Stimulated activated CD4-positive, alpha-beta T cell treated with anti-CD3 and anti-CD28 coated beads, Interleukin-1b, Interleukin-23, amount 100 ng/mL, for 4 hours (primary cell): ENCODE measurements at regions not wholly inside any gene's neighbourhood (a gene's known extent, or its start where the extent isn't known, plus 50 kb on each side); places are given as distances from the start of the nearest gene placed in this dataset.

Source experiments
- DNase-seq, 2 donors: peaks; one replicate each; pipeline ENCODE4 v3.0.0-alpha.2; 2020; ENCODE audit warnings: low read depth in 2 of 2

DNA sequence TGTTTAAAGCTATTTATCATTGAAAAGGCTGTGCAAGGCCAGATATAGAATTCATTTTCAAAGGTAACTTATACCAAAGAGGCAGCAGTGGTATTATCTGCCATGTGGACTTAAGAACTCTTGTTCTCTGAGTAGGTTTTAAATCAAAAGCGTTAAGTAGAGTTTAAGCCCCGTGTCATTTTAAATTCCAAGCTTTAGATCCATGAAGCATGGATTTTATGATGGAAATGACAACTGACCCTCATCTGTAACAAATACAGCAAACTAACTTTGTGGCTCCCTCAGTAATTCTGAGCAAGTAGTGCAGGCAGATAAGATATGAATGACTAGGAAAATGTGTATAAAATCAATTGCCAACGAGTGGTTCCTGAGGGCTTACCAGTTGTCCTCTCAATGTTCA lies 247.0 kb downstream of the WDR11 start:
- no peak for DNase-seq

DNA sequence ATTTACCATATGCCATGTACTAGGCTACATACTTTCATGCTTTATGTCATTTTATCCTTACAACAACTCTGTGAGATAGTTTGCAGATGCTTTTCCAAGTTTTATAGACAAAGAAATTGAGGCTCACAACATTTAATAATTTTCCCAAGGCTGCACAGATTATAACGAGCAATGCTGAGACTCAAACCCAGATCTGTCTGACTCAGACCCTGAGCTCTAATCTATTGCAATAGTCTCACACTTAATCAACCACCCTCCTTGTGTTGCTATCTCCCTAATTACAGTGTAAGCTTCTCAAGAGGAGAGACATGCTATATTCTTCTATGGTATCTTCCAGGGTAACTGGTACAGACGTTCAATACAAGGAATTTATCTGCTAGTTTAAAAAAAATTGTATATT lies 247.6 kb downstream of the WDR11 start:
- DNase-seq = no peak

DNA sequence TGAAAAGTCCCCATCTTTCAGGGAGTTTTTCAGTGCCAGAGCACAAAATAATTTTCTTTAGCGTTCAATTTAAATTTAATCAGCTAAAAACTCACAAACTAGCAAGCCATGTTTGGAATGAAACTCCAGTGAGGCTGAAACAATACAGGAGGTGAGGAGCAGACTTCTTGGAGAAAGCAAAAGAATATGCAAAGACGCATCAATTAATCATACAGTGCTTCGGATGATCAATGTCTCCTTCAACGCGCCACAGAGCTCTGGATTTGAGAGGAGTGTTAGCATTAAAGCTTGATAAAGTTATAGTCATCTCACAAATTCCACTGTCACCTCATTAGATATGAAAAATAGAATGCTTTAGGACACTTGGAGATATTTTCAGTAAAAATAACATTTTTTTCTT lies 248.0 kb downstream of the WDR11 start:
- DNase-seq = no peak

DNA sequence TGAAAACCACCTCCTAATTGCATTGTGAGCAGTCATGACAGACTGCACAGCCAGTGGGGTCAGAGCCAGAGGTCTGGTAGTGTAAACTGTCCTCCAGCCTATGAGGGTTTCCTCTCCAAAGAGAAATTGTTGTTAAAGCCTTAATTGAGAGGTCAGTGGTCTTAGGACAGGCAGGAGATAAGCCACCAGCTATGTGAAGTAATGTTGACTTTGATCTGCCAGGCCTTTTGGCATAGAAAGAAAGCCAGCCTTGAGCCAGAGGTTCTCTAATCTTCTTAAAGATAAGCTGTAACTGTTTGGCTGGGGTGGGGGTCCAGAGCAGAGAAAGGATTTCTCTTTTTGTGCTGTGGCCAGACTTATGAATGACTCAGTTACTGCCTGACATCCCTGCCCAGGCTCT lies 248.4 kb downstream of the WDR11 start:
- DNase-seq = no peak

DNA sequence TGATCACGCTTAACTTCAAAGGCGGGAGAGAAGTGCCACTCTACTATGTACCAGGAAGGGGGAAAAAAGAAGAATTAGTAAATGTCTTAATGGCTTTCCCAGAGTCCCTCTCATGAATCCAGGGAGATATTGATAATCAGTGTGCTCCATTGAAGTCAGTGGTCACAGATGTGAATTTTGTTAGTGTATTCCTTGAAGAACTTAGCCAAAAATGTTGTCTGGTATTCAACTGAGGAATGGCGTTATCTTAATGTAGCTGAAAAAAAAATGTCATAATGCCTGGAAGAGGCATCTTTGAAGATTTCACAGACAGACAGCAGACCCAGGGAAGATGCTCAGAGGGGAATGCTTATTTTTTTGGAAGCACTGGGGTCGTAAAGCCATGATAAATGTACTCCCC lies 250.4 kb downstream of the WDR11 start:
- no peak for DNase-seq

DNA sequence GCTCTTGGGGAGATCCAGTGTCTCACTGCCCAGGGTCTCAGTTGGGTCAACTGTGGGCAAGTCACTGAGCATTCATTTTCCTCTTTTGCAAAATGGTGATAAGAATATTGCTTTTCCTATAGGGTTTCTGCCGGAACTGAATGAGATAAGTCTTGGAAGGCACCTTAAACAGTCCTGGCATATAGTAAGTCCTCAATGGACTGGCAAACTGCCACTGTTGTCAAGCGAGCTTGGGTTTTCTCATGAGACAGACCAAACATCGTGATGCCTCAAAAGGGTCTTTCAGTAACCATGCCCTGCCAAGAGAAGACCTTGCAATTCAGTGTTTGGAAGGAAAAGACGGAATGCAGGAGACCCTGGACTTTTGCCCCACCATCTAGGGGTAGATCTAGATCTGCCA lies 251.5 kb downstream of the WDR11 start:
- DNase-seq = no peak

DNA sequence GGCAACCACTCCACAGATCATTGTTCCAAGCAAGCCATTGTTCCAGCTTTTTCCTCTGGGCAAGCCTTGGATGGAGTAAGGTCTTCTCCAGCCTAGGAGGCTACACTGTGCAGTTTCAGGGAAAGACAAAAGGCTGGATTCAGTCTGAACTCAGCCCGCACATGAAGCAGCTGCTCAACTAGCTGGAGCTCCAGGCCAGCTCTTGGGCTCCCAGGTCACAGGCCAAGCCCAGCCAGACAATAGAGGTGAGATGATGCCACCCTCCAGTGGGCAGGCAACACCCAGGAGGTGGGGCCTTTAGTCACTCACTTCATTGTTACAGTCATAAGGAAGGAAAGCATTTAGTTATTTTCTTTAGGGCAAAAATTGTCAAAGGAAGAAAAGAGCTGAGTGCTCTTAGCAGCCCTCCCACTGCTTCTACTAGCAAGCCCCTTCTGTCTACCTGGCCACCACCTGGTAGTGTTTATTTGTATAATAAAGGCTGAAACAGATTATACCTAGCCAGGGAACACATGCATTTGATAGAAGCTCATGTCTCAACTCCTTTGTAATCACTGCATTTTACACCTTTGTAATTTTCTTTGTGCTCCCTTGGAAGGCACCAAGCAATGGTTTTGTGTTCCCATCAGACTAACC lies 253.4 kb downstream of the WDR11 start:
- DNase-seq = no peak

DNA sequence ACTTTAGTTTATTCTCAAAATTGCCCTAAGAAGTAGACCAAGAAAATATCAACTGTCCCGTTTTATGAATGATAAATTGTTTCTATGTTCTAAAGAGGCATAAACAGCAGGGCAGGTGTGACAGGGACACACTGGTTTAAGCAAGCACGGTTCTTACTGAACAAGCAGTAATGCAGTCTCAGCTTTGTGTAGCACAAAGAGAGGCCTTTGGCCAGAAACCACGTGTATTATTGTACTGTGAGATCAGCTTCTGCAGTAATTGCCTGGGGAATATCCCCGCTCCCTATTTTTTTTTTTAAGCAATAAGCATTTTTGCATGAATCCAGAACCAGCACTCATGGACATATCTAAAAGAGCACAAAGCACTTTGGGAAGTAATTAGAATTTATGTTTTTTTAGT lies 255.4 kb downstream of the WDR11 start:
- no peak for DNase-seq

DNA sequence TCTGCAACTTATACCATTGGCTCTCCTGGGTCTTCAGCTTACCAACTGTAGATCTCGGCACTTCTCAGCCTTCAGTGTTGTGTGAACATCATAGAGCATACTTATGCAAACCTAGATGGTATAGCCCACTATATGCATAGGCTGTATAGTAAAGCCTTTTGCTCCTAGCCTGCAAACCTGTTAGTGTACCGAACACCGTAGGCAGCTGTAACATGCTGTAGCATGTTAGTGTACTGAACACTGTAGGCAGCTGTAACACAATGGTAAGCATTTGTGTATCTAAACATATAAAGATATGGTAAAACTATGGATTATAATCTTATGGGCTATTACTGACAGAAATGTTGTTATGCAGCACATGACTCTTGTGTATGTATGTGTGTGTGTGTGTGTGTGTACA lies 256.9 kb downstream of the WDR11 start:
- no peak for DNase-seq

DNA sequence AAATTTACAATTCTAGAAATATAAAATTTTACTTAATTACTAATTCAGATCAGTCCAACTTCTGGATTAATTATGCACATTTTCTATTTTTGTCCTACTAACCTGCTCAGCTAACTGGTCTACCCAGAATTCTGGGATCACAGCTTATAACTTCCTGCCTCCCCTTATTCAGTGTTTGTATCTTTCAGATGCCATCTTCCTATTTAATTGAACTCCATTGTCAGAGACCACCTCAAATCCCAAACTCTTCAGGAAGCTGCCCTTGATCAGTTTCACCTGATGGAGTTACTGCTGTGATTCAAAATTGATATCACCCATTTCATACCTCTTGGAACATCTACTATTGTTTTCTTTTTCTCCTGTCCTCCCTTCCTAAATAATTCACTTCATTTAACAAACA lies 259.2 kb downstream of the WDR11 start:
- no peak for DNase-seq

DNA sequence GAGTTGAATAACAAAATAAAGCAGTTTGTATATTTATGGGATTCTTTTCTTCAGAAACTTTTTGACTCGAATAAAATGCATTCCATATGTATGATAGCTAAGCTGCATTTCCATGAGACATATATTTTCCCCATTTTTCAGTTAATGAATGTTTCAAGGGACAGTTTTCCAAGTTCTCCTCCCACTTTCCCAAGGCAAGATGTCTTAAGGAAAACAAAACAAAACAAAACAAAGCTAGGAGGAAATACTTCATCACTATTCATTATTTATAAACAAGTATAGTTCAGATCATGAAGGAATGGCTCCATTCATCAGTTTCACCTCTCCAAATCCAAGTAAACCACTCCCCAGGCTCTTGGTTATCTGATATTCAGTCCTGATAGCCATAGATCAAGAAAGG lies 261.0 kb downstream of the WDR11 start:
- no peak for DNase-seq

DNA sequence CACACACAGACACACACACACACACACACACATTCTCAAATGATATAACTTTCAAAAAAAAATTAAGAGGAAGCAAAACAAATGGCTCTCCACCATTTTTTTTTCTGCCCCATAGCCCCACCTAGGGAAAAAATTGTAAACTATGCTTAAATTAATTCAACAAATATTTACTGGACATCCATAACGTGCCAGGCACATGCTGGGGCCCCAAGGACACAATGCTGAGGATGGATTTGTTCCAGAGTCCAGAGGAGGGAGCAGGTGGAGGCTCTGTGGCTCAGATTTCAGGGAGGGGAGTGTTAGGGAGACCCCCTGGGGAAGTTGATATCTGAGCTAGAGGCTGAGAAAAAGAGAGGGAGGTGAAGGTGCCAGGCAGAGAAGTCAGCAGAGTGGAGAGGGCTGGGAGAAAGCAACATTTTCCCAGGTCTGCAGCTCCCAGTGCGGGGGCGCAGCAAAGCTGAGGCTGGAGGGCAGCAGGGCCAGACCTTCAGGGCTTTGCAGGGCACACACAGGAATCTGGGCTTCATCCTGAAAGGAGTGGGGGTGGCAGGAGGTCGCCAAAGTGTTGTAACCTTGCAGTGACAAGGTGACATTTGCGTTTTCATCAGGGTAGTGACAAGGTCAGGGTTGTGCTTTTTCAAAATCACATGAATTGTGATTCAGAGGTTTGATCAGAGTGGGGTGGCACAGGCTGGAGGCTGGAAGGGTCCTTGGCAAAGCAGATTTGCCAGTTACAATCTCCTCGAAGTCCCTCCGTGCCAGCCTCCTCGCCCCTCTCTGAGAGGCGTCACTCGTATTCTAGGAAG lies 261.6 kb downstream of the WDR11 start:
- no peak for DNase-seq

DNA sequence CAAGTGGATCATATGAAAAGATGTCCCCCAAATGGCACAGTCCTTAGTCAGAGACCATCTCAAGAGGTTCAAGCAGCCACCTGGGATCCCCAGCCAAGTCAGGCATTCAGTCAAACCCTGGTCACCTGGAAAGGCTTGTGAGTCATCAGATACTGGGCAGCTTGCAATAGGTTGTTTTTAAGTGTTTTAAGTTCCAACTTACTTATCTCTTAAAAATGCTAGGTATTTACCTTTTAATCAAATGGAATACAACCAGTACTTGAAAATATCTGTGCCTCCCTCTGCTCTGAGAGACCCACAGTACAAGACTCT lies 262.2 kb downstream of the WDR11 start:
- no peak for DNase-seq

DNA sequence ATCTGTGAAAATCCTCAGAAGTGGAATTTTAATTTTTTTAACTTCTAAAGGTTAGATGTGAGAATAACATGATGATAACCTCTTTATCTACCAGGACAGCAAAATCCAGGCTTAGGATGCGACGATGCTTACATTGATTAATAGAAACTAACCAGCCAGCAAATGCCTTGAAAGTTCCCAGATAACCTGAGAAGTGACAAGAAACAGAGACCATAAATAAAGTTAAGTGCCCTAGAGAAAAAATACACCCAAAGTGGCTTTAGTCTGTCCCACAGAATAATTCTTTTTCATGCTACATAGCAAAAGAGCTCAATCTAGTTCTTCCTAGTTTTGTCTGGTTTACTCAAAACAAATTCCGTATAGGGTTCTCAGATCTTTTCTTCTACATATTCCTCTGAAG lies 262.7 kb downstream of the WDR11 start:
- no peak for DNase-seq

DNA sequence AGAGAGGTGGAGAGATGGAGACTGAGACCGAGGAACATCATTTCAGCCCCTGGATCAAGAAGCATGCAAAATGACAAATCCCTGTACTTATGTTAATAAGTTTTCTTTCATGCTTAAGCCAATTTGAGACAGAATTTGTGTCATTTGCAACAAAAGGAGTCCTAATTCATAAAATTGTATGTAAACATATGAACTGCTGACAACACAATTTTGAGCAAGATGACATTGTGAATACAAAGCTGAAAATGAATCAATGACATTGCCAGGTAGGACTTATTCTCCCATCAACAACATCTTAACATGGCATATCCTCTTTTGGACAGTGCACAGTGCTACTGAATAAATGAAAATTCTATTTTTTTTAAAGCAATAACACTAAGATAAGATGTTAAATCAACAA lies 264.0 kb downstream of the WDR11 start:
- DNase-seq = no peak

DNA sequence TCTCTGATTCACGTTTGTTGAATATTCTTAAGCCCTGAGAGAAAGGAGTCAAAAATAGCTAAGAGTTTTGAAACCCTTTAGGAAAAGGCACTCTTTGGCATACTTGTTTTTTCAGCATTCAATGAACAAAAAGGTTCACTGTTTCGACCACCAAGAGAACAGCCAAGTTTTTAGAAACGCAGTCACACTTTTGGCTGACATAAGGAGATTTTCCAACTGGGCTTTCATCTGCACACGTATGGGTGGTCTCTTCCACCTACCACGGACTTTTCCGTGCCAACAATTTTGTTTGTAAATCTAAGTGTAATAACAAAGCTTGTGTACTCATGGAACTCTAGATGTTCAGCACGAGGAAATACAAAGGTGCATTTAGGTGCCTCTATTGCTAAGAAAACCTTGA lies 270.3 kb downstream of the WDR11 start:
- no peak for DNase-seq

DNA sequence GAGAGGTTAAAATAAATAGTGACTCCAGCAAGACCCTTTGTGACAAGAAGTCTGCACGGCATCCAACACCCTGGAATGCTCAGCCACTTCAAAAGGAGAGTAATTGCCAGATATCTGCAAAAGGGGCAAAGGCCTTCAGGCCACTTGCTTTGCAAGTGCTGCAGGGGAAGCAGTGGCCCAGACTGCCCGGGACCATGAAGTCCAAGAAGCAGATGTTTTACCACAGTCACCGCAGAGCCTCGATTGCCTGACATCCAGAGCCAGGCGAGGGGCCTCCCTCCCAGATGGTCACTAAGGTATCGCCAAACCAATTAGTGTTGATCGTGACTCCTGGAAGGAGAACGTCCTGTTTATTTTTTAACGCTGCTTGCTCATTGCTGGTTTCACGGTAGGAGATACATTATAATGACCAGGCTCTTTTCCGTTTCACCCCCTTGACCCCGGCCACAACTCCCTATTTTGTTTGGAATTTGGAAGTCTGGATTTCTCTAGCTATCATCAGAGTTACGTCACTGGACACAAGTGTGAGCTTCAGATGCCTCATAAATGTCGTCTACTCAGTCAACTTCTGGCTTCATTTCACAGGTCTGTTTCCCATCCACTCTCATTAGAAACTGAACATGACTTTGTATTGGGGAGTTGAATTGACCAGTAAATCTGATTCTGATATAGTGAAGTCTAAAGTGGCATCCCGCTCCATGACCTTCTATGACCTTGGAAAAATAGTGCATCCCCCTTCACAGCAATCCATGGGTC lies 276.2 kb downstream of the WDR11 start:
- no peak for DNase-seq

DNA sequence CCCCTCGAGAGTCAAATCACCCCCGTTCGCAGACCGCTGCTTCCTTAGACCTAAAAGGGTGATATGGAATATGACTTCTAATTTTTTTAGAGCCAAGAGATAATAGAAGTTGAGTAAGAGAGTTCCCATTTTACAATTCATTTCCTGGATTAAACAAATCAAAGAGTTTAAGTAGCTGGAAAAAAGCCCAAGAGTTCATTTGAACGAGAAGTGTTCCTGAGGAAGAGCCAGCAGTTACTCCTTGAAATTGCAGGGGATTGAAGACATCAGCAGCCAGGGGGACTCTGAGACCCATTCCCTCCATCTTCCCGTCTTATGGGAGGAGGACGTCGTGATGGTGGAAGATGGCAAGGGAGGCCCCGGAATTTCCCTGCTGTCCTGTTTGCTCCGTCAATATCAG lies 277.0 kb downstream of the WDR11 start:
- no peak for DNase-seq

DNA sequence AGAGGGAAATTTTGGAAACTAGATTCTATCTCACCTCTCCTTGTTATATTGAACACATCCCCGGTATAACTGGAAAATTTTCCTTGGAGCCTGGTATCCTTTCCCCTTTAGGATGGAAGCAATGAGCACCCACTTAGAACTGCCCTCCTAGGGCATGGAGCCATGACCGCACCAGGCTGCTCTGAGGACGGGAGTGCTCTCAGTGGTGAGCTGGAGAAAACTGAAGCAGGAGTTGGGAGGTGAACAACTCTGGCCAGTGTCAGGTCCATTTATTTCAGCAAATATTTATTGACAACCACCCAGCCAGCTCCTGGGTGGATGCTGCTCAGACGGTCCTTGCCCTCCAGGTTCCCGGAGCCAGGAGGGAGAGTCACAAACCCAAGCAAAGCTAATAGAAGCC lies 278.1 kb downstream of the WDR11 start:
- DNase-seq = no peak

DNA sequence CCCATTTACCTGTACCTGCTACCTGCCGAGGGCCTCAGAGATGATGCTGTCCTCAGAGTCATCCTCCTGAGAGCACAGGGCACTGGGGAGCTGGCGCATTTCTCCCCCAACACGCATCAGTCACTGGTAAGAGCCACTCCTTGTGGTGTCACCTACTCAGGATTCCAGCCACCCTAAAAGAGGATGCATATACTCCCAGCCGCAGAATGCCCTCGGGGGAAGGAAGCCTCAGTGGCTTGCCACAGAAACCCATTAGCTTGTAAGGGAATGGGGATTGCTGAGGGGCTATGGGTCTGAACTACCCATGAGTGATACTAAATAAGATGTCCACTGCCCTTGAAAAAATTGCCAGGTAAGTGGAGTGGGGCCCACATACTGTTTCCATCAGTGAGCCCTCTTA lies 279.2 kb downstream of the WDR11 start:
- no peak for DNase-seq

DNA sequence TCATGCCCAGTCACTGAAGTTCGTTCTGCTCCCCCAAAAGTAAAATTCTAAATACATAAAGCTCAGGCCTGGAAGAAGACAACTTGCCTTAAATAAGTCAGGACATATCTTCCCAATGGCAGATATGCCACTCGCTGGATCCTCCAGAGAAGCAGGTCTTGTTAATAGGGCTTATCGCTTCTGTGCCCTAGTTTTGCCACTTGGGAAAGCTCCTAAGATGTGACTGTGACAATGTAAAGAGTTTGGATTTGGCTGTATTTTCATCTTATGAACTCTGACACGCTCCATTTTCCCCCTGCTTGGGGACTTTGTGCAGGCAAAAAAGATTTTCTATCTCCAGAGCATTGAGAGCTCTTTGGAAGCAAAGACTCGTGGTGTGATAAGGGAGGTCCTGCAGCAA lies 279.9 kb downstream of the WDR11 start:
- DNase-seq = no peak

DNA sequence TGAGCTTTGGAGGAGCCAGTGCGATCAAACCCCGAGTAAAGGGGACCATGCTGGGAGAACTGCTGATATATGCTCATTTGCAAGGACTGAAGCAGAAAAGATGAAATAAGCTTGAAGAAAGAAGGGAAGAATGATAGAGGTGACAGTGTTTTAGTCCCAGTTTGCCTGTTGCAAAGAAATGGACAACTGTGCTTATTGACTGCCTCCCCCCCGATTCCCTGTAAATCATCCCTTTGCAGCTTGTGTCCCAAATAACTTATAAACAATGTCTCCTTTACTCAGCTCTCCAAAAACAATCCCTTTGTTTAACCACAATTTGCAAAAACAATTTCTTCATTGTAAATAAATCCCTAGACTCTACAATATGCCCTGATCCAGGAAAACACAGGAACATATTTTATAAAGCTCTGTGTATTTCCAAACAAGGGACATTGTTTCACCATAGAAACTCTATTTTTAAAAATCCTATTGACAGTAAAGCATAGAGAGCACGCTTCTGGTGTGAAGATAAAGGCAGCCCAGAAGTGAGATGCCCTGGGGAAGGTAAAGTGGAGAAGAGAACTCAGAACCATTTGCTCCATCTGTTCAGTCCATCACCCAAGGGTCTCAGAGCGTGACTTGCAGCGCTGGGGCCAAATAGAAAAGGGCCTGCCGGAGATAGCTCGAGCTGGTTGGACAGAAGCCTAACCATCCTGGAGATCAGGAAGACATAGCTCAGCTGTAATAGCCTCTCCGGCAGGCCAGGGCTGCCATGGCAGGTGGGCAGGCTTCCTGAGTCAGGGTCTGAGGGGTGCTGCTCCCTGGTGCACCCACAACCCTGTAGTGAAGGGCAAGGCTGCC lies 280.5 kb downstream of the WDR11 start:
- no peak for DNase-seq
